NCI-H345 treated with DMSO at 0.1 percent for 48 hours (cell line): ENCODE measurements at regions not wholly inside any gene's neighbourhood (a gene's known extent, or its start where the extent isn't known, plus 50 kb on each side); places are given as distances from the start of the nearest gene placed in this dataset.
"Not testable (repeated sequence)": the region's sequence is repeated elsewhere in the genome, so short reads cannot be mapped to it uniquely, and the experiment has no call there.

Experiments
- DNase-seq: peaks from one replicate; lab custom pipeline; 2025; ENCODE audit not compliant: unreplicated experiment; lab: John Stamatoyannopoulos, UW

GRCh38 chr14:43128429-43128828 is 1378.7 kb downstream of the FSCB start:
- DNase-seq, result not testable (repeated sequence)

DNA sequence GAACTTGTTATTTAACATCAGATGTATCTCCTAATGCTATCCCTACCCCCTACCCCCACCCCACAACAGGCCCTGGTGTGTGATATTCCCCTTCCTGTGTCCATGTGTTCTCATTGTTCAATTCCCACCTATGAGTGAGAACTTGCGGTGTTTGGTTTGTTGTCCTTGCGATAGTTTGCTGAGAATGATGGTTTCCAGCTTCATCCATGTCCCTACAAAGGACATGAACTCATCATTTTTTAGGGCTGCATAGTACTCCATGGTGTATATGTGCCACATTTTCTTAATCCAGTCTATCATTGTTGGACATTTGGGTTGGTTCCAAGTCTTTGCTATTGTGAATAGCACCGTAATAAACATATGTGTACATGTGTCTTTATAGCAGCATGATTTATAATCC is 1379.2 kb downstream of the FSCB start:
- not testable (repeated sequence) for DNase-seq

DNA sequence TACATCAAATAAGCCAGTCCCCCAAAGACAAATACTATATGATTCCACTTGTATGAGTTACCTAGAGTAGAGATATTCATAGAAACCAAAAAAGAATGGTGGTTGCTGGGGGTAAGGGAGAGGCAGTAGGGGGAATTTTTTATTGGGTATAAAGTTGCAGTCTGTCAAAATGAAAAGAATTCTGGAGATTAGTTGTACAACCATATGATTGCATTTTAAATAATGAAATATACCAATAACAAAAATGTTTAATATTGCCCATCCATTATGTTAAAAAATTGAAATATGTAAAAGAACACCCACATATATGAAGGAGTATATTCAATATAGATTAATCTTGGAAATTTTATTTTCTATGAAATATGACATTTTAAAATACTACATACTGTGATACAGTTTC is 1383.5 kb downstream of the FSCB start:
- no peak for DNase-seq

GRCh38 chr14:43119672-43120071 is 1387.4 kb downstream of the FSCB start:
- no peak for DNase-seq

DNA sequence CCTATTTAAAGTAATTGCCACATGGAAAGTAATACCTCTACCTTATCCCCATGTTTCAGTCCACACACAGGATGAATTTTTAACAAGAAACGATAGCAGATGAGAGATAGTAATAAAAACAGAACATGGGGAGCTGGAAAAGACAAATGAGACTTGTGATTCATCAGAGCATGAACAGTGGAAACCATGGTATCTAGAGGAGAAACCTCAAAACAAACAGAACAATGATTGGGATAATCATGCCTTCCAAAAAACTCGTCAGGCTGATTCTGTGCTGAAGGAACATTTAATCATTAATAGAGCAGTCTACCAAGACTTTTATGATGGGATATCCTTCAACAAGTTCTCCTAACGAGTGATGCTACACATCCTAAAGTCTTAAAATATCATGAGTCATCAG is 1390.7 kb downstream of the FSCB start:
- no peak for DNase-seq

GRCh38 chr14:43105305-43105704 is 1401.8 kb downstream of the FSCB start:
- no peak for DNase-seq

DNA sequence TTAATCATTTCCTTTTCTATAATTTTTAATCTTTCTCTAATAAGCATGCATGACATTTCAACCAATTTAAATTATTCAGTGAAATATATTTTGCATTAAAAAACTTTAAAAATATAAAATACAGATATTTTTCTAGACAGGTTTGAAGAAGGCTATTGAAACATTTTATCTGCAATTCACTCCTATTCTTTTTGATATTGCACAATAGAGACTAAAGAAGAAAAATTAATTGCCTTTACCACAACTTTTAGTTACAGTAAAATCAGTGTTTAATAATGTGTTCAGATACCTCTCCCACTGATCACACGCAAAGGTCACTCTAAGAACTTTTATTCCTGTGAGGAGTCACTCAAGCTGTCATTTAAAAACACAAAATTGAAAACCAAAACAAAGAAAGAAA is 1416.7 kb downstream of the FSCB start:
- DNase-seq, result no peak

GRCh38 chr14:43087666-43088065 is 1419.4 kb downstream of the FSCB start:
- no peak for DNase-seq

DNA sequence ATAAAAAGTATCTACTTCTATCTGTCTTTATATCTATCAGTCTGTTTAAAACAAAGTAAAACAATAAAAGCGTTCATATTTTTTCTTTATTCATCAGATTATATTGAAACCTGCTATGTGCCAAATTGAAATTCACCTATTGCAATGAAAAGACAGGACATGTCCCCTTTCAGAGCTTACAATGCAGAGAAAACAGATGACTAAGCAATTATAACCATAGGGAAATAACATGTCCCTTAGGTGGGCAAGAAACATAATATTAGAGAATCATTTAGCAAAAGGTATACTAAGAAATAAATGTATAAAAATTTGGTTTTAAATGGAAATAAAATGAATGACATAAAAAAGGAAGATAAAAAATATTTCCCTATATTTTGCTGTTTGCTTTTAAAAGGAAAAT is 1421.3 kb downstream of the FSCB start:
- no peak for DNase-seq

DNA sequence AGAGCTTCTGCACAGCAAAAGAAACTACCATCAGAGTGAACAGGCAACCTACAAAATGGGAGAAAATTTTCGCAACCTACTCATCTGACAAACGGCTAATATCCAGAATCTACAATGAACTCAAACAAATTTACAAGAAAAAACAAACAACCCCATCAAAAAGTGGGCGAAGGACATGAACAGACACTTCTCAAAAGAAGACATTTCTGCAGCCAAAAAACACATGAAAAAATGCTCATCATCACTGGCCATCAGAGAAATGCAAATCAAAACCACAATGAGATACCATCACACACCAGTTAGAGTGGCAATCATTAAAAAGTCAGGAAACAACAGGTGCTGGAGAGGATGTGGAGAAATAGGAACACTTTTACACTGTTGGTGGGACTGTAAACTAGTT is 1439.7 kb downstream of the FSCB start:
- not testable (repeated sequence) for DNase-seq

DNA sequence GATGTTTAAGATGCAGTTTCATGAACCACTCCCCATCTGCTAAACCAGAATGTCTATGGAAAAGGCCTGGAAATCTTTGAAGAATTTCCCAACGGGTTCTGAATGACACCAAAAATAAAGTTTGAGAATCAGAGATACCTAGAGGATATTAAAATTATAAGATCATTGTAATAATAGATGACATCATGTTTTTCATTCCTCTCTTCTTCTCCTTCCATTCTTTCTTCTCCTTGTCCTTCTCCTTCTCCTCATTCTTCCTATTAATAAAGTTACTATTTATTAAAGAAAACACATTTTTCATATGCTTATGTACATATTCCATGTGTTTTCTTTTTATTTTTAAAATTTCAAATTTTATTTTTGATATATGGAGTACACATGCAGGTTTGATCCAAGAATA is 1449.4 kb downstream of the LRFN5 start:
- no peak for DNase-seq

- no peak for DNase-seq
Measured at GRCh38 chr14:43052897-43053296, 1446.2 kb downstream of the LRFN5 start.

- DNase-seq, result no peak
Measured at GRCh38 chr14:43043850-43044249, 1437.2 kb downstream of the LRFN5 start.

- DNase-seq, result no peak
Measured at GRCh38 chr14:43042408-43042807, 1435.7 kb downstream of the LRFN5 start.

DNA sequence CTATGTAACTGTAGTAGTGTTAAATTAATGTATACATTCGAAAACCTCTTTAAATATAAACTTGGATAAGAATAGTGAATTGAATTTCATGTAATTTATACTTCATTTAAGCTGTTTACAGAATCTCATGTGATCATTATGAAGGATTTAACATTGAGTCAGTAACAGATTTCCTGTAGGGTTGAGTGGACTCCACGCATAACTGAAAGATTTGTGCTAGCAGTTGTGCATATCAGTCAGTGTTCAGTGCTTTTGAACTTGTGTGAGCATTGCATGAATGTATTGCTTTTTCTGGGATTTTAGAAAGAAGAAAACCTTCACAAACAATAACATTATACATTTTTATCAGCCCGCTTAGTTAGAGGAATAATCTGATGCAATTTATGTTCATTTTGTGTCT is 1435.3 kb downstream of the LRFN5 start:
- no peak for DNase-seq

GRCh38 chr14:43041207-43041606 is 1434.5 kb downstream of the LRFN5 start:
- DNase-seq, result no peak

- no peak for DNase-seq
Measured at GRCh38 chr14:43039881-43040280, 1433.2 kb downstream of the LRFN5 start.

GRCh38 chr14:43031598-43031997 is 1424.9 kb downstream of the LRFN5 start:
- no peak for DNase-seq

- DNase-seq, result no peak
Measured at GRCh38 chr14:43022094-43022800, 1415.6 kb downstream of the LRFN5 start.

GRCh38 chr14:43019826-43020225 is 1413.2 kb downstream of the LRFN5 start:
- no peak for DNase-seq

- no peak for DNase-seq
Measured at GRCh38 chr14:43014338-43014737, 1407.7 kb downstream of the LRFN5 start.

- no peak for DNase-seq
Measured at GRCh38 chr14:43012817-43013216, 1406.1 kb downstream of the LRFN5 start.

DNA sequence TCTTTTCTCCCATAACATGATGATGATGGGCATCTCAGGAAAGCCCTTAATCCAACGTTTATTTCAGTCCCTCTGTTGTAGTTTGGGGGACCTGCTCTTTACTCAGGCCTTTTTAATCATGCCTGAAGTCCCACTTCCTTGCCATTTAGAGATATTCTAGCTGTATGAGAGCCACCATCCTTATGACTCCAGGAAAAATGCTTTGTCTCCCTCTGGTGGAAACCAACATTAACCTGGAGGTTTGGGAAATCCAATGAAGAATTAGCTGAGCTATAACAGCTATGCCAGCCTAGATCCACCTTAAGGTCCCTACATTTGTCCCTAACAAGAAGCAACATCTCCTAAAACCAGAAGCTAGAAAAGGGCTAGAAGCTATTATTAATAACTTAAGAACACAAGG is 1399.1 kb downstream of the LRFN5 start:
- DNase-seq, result no peak
